ENCODE measurements at regions not wholly inside any gene's neighbourhood (a gene's known extent, or its start where the extent isn't known, plus 50 kb on each side); places are given as distances from the start of the nearest gene placed in this dataset.

DNA sequence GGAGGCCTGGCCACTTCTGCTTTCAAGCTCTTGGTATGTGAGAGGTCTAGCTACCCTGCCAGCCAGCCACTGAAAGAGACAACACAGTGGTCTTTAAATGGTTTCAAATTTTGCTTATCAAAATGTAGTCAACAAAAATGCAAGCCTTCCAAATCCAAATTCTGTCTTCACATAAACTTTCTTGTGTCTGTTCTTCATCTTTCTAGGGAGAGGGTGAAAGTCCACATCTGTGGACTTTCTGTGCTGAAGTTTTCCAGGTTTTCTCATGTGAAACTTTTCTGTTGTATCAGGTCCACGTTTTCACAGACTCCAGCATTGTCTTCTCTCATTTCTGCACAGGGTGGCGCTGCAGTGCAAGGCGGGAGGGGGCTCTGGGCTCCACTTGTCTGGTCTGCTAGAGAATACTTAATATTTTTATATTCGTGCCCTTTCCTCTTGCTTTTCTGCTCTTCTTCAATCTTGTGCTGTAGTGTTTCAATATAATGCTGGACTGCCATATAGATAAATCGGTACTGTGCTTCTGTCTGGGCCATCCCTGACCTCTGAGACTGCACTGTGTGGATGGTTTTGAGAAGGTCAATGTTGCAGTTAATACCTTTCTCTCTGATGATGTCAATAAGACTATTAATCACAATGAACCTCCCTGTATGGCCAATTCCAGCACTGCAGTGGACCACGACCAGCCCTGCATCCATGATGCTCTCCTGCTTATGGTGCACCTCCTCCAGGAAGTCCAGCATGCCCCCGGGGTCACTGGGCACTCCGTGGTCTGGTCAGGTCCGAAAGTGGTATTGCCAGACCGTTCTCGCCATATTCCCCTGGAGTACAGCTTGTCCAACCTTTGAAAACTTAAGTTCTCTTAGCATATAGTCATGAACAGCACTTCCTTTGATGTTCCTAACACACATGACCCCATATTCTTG lies 161.6 kb upstream of the TNFAIP3 start:
- H2BK12ac ChIP-seq (ENCODE audit: low read depth, low read length) = no peak overlapping the region
- no peaks in the 10 kb centered on the region for H3K23me2 ChIP-seq (ENCODE audit: low read depth, low read length)
- H2BK5ac ChIP-seq (ENCODE audit: low read depth, low read length) = no peak overlapping the region
- H3K9me3 ChIP-seq (ENCODE audit: insufficient read depth in 2 of 2, low read depth in 1 of 2, low read length in 1 of 2) = no peaks in the 10 kb centered on the region
- 0 out of 2 replicates have a peak overlapping the region, but pooled peaks have one; percentile 19 for H2BK15ac ChIP-seq (ENCODE audit: low read length)
- H4K20me1 ChIP-seq (replicated peaks in 1 of 2; ENCODE audit: control insufficient read depth in 1 of 2, insufficient read depth in 2 of 2, low read length in 2 of 2) = no peaks in the 10 kb centered on the region
- H3K56ac ChIP-seq (replicated peaks; ENCODE audit: insufficient read length, low read depth, low read length) = no peak overlapping the region
- no peak overlapping the region for H3K27ac ChIP-seq (ENCODE audit: low read depth, low read length)
- H2BK120ac ChIP-seq (replicated peaks; ENCODE audit: low read depth, low read length) = no peak overlapping the region
- H3K14ac ChIP-seq (ENCODE audit: insufficient read length) = no peak overlapping the region
- no peaks in the 10 kb centered on the region for H3K79me1 ChIP-seq (ENCODE audit: low read depth, low read length)
- H4K5ac ChIP-seq (ENCODE audit: insufficient read length, low read depth, low read length) = no peak overlapping the region
- H3K36me3 ChIP-seq (ENCODE audit: control insufficient read depth in 2 of 4, insufficient read depth in 4 of 4, low read length in 3 of 4) = no peaks in the 10 kb centered on the region
- H3K9ac ChIP-seq (replicated peaks in 1 of 4; ENCODE audit: extremely low read depth in 1 of 4, low read depth in 3 of 4, low read length in 3 of 4) = no peak overlapping the region
- FAIRE-seq = peak; percentile 39
- H3K23ac ChIP-seq (ENCODE audit: insufficient read length) = no peak overlapping the region
- H2AFZ ChIP-seq (ENCODE audit: low read length) = no peak overlapping the region; the same call in 1 of the 2 replicates
- CTCF ChIA-PET (ENCODE audit: partially characterized antibody) = interaction anchor here (0.5 to 4.0 kb wide), 64 partner anchors 8 to 403 kb away, joined by 3 to 42 read pairs (median 4); partner anchors contain the start of gene TNFAIP3
- no peak overlapping the region for H3K4me3 ChIP-seq (ENCODE audit: extremely low read depth in 1 of 4, insufficient read depth in 2 of 4, low read depth in 3 of 4, low read length in 4 of 4)
- H3K27me3 ChIP-seq (replicated peaks in 1 of 4; ENCODE audit: control insufficient read depth in 3 of 4, extremely low read depth in 1 of 4, insufficient read depth in 3 of 4, low read length in 3 of 4) = no peaks in the 10 kb centered on the region
- peak in 1 of 2 experiments; percentile 85 for DNase-seq (ENCODE audit: low read depth in 1 of 2, low spot score in 2 of 2)
- no peak overlapping the region for H3K4ac ChIP-seq (replicated peaks; ENCODE audit: insufficient read length, low read depth, low read length)
- POLR2A ChIA-PET (ENCODE audit: partially characterized antibody) = interaction anchor here (1.0 kb wide), 1 partner anchor 239 kb away, joined by 4 read pairs; no protein-coding TSS in a partner anchor
- no peaks in the 10 kb centered on the region for H3K4me1 ChIP-seq (replicated peaks in 1 of 4; ENCODE audit: control insufficient read depth in 3 of 4, insufficient read depth in 4 of 4, low read length in 3 of 4)
- H3K18ac ChIP-seq (ENCODE audit: extremely low read depth, low read length) = no peak overlapping the region
- no peak overlapping the region for H4K91ac ChIP-seq (replicated peaks; ENCODE audit: insufficient read length, low read length)
- no peaks in the 10 kb centered on the region for H3K79me2 ChIP-seq (ENCODE audit: control insufficient read depth in 1 of 2, insufficient read depth in 2 of 2, low read length in 2 of 2)
- no peak overlapping the region for H4K8ac ChIP-seq (ENCODE audit: extremely low read depth, insufficient read depth, low read length)
- no peak for TF ChIP-seq EZH2 (IDR thresholded peaks at IDR 0.05; ENCODE audit: low read depth, low read length, severe bottlenecking)
- 0 out of 2 replicates have a peak, but pooled peaks have one; percentile 4 for TF ChIP-seq EGR1 (IDR thresholded peaks at IDR 0.05; ENCODE audit: borderline replicate concordance, low read depth, low read length)
- TF ChIP-seq, protein P1, sequence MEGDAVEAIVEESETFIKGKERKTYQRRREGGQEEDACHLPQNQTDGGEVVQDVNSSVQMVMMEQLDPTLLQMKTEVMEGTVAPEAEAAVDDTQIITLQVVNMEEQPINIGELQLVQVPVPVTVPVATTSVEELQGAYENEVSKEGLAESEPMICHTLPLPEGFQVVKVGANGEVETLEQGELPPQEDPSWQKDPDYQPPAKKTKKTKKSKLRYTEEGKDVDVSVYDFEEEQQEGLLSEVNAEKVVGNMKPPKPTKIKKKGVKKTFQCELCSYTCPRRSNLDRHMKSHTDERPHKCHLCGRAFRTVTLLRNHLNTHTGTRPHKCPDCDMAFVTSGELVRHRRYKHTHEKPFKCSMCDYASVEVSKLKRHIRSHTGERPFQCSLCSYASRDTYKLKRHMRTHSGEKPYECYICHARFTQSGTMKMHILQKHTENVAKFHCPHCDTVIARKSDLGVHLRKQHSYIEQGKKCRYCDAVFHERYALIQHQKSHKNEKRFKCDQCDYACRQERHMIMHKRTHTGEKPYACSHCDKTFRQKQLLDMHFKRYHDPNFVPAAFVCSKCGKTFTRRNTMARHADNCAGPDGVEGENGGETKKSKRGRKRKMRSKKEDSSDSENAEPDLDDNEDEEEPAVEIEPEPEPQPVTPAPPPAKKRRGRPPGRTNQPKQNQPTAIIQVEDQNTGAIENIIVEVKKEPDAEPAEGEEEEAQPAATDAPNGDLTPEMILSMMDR (IDR thresholded peaks at IDR 0.05; ENCODE audit: control extremely low read depth in 1 of 3, insufficient read depth in 1 of 3, low read depth in 1 of 3, low read length in 3 of 3) = peak; percentile 76 to 93 (median 76)
- TF ChIP-seq RAD21 (IDR thresholded peaks at IDR 0.05 in 1 of 2, conservative IDR thresholded peaks at IDR 0.05 in 1 of 2; ENCODE audit: low read depth in 2 of 2, low read length in 2 of 2) = peak; percentile 92 to 93
- TF ChIP-seq SRF (IDR thresholded peaks at IDR 0.05; ENCODE audit: low read depth, low read length) = peak; percentile 59
- 54% methylated on average over 11 of the region's 11 CpGs; no CpG with 5 or more reads in 1 of the 2 experiments for WGBS, 2 experiments (ENCODE audit: extremely low coverage in 1 of 2, insufficient coverage in 1 of 2, insufficient read length in 1 of 2, insufficient replicate concordance in 2 of 2, low coverage in 1 of 2, low lambda C conversion rate in 2 of 2, missing lambda C conversion rate in 1 of 2)
- no peak overlapping the region for H2BK20ac ChIP-seq (ENCODE audit: low read length)
- H2AK5ac ChIP-seq (ENCODE audit: low read depth, low read length) = no peak overlapping the region
- H3K4me2 ChIP-seq (ENCODE audit: insufficient read depth in 1 of 2, low read depth in 2 of 2, low read length in 2 of 2) = no peak overlapping the region

All from H1 (cell line).